AG10803 (cell line): ENCODE measurements at regions not wholly inside any gene's neighbourhood (a gene's known extent, or its start where the extent isn't known, plus 50 kb on each side); places are given as distances from the start of the nearest gene placed in this dataset.

ENCODE experiments used
- DNase-seq: peaks from one replicate; pipeline ENCODE4 v3.0.0; 2010; ENCODE audit warnings: low read depth
- H3K4me3 ChIP-seq: 2 replicates; pipeline ENCODE4 v1.5.1; 2011; ENCODE audit warnings: mild to moderate bottlenecking, low read length, control low read depth
- TF ChIP-seq, protein P1 (sequence below): conservative IDR thresholded peaks from 2 replicates; pipeline ENCODE4 v1.5.1; 2011; ENCODE audit warnings: mild to moderate bottlenecking, low read length, control low read depth, inconsistent platforms

DNA sequence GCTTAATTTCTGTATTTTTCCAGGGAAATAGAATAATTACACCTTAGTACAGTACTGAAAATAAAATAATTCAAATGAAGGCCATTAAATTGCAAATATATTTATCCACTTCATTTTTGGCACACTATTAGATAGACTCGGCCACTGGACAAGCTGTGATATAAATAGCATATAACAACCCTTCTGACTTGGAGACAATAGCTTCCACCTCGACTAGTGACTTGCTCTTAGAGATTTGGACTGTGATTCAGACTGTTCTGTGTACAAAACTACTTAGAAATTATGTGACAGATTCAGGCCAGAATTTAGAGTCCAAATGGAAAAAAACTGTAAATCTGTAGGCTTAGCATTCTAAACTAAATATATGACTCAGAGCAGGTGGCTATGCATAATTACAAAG is 949.9 kb downstream of the LRFN5 start:
- TF ChIP-seq, protein P1, sequence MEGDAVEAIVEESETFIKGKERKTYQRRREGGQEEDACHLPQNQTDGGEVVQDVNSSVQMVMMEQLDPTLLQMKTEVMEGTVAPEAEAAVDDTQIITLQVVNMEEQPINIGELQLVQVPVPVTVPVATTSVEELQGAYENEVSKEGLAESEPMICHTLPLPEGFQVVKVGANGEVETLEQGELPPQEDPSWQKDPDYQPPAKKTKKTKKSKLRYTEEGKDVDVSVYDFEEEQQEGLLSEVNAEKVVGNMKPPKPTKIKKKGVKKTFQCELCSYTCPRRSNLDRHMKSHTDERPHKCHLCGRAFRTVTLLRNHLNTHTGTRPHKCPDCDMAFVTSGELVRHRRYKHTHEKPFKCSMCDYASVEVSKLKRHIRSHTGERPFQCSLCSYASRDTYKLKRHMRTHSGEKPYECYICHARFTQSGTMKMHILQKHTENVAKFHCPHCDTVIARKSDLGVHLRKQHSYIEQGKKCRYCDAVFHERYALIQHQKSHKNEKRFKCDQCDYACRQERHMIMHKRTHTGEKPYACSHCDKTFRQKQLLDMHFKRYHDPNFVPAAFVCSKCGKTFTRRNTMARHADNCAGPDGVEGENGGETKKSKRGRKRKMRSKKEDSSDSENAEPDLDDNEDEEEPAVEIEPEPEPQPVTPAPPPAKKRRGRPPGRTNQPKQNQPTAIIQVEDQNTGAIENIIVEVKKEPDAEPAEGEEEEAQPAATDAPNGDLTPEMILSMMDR: no peak
- H3K4me3 ChIP-seq: no peak overlapping the region
- no peak for DNase-seq

DNA sequence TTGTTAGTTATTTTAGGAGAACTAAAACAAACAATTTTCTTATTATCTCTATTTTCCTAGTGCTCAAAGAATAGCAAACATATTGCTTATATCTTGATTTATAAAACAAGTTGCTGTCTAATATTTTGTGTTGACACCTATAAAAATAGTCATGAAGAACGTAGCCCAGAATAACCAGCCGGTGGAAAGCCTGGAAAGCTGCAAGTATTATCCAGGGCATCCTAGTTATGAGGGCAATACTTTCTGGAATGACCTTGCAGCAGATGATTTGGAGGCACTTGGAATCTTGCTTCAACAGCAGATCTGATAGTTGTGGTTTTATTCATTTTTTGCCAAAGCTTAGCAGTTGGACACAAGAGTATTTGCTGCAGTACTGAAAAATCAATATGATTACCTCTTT is 948.7 kb downstream of the LRFN5 start:
- TF ChIP-seq, protein P1: no peak
- no peak for DNase-seq
- H3K4me3 ChIP-seq: no peak overlapping the region

DNA sequence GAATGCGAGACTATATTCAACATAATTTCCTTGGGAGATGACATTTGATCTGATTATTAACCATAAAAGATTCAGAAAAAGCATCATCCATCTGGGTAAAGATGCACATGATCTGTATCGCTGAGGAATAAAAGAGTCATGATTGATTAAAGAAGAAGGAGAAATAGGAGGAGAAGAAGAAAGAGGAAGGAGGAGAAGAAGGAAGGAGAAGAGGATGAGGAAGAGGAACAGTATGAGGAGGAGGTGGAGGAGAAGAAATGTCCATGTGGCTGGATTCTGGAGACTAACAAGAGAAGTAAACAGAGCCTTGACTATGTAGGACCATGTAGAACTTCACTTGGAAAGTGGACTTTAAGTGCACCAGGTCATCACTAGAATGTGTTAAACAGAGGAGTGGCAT is 947.4 kb downstream of the LRFN5 start:
- no peak for DNase-seq
- TF ChIP-seq, protein P1: no peak

DNA sequence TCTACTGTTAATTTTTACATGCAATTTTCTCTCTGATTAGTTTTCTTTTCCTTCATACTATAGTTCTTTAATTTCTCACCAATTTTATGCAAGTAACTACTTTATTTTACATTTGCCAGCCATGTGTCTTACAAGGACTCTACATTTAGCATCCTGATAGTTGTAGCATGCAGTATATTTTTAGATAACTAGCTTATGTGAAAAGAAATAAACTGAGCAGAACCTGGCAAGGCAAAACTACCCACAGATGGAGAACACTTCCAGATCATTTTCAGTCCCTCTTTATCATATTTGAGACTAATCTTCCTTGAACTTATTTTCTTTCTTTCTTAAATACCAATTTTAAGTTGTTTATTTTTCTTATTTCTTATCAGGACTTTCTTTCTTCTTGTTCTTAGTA is 943.6 kb downstream of the LRFN5 start:
- no peak overlapping the region for H3K4me3 ChIP-seq
- TF ChIP-seq, protein P1: no peak
- no peak for DNase-seq

More for the DNA sequence above, 947.4 kb downstream of the LRFN5 start:
- no peak overlapping the region for H3K4me3 ChIP-seq

DNA sequence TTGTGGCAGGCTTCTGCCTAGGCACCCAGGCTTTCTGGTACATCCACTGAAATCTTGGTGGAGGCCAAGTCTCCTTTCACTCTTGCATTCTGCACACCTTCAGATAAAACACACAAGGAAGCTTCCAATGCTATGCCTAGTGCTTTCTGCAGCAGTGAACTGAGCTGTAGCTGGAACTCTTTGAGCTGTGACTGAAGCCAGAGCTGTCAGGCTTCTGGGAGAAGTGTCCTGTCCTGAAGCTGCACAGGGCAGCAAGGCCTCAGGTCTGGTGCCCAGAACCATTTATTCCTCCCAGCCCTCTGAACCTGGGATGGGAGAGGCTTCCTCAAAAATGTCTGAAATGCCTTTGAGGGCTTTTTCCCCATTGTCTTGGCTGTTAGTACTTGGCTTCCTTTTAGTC is 941.7 kb downstream of the LRFN5 start:
- DNase-seq: no peak
- TF ChIP-seq, protein P1: no peak
- H3K4me3 ChIP-seq: no peak overlapping the region

DNA sequence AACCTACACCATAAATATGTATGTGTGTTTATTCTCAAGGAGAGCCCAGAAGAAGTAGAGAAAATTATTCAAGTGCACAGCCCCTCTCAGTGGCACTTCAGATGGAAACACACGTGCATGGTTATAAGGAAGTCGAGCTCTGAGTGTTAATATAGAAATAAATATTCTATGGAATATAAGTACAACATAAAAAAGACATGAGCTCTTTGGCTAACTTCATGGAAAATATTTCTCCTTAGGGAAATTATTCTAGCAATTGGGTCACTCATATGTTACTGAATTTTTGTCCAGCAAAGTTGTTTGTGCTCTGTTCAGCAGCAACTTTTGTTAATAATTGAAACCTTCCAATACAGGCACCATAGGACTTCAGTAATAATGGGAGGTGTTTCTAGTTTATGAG is 939.0 kb downstream of the LRFN5 start:
- TF ChIP-seq, protein P1: no peak
- no peak overlapping the region for H3K4me3 ChIP-seq
- no peak for DNase-seq

DNA sequence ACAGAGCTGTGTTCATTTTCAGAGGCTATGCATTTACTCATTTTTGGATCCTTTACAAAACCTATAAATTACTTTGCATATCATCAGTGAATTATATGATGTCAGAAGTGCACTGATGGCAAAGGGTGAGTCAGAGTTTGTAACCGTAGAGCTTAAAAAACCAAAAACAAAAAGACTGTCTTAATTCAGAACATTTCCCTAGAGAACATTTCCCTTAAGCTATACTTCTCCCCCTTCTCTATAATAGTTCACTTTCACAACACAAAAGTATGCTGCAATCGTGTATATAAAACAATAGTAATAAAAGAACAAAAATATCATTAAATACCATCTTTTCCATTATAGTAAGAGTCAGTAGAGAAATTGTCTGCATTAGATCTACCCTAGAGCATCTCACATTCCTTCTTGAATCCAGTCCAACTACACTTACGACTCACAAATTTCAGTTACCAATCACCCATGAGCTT is 934.9 kb downstream of the LRFN5 start:
- TF ChIP-seq, protein P1: no peak
- DNase-seq: no peak
- H3K4me3 ChIP-seq: no peak overlapping the region
